GM13976 (cell line): ENCODE measurements at regions not wholly inside any gene's neighbourhood (a gene's known extent, or its start where the extent isn't known, plus 50 kb on each side); places are given as distances from the start of the nearest gene placed in this dataset.
A peak's percentile ranks its signal among the peaks of the same experiment; 100 is the strongest.
"Not testable (repeated sequence)": the region's sequence is repeated elsewhere in the genome, so short reads cannot be mapped to it uniquely, and the experiment has no call there.

ENCODE experiments used
- DNase-seq: peaks from one replicate; pipeline ENCODE4 v3.0.0; 2012; ENCODE audit warnings: low spot score
- CTCF ChIP-seq: IDR thresholded peaks from 2 replicates; pipeline ENCODE4 v1.5.1; 2012; ENCODE audit warnings: borderline replicate concordance, mild to moderate bottlenecking; ENCODE audit not compliant: insufficient read depth; ENCODE audit errors: extremely low read depth, missing control alignments, control extremely low read depth
- in situ Hi-C: fragments of 300-500 bp; cut with MboI; formaldehyde crosslinking; loops from one replicate; pipeline ENCODE4 v1.12.0; 2022; ENCODE audit warnings: low sequenced_read_pairs, mixed read lengths, inconsistent platforms; ENCODE audit not compliant: unreplicated experiment

- in situ Hi-C loops, result no loop called here
- no peak for DNase-seq
- TF ChIP-seq CTCF, result no peak
These were observed 1487.9 kb downstream of the FAM181B start for GRCh38 chr11:81245791-81246190.

GRCh38 chr11:81241672-81242275 is 1491.9 kb downstream of the FAM181B start:
- TF ChIP-seq CTCF, result no peak
- DNase-seq, result no peak
- in situ Hi-C loops, result no loop called here

- in situ Hi-C loops, result no loop called here
- DNase-seq, result no peak
- peak; percentile 21 for TF ChIP-seq CTCF
These were observed 1496.5 kb downstream of the FAM181B start for GRCh38 chr11:81237139-81237538.

- in situ Hi-C loops, DNase-seq: not testable (repeated sequence)
These were observed 1506.3 kb downstream of the FAM181B start for GRCh38 chr11:81227409-81227808.

- in situ Hi-C loops, result no loop called here
- no peak for DNase-seq
- no peak for TF ChIP-seq CTCF
These were observed 1509.3 kb downstream of the FAM181B start for GRCh38 chr11:81224396-81224795.

- TF ChIP-seq CTCF, result no peak
- no peak for DNase-seq
- in situ Hi-C loops, result no loop called here
These were observed 1511.2 kb downstream of the FAM181B start for GRCh38 chr11:81222491-81222890.

- in situ Hi-C loops, result no loop called here
- no peak for DNase-seq
These were observed 1513.3 kb downstream of the FAM181B start for GRCh38 chr11:81220146-81220895.

More at GRCh38 chr11:81220146-81220895, 1513.3 kb downstream of the FAM181B start:
- no peak for TF ChIP-seq CTCF
